ENCODE measurements at regions not wholly inside any gene's neighbourhood (a gene's known extent, or its start where the extent isn't known, plus 50 kb on each side); places are given as distances from the start of the nearest gene placed in this dataset.
"Not testable (repeated sequence)": the region's sequence is repeated elsewhere in the genome, so short reads cannot be mapped to it uniquely, and the experiment has no call there.

- DNase-seq (ENCODE audit: low read depth in 2 of 2) = no peak
Measured at GRCh38 chr2:34838408-34838807, 1239.3 kb upstream of the FAM98A start.

- no peak for DNase-seq (ENCODE audit: low read depth in 2 of 2)
Measured at GRCh38 chr2:34836361-34836760, 1237.3 kb upstream of the FAM98A start.

DNA sequence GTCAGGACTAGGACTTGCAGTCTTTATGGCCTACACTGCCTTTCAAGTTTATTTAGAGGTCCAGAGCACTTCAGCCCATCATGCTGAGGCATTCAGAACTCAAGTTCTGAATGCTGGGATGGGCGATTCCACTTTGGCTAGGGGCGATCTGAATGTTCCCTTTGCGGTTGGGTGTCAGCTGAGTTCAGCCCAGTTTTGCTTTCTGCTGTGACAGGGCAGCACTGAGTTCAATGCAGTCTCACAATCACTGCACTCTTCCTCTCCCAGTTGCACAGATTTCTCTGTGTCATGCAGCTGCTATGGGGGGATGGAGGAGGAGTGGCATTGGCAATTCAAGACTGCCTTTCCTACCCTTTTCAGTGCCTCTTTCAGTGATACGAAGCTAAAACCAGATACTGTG, 1232.0 kb upstream of the FAM98A start:
- no peak for DNase-seq (ENCODE audit: low read depth in 2 of 2)

DNA sequence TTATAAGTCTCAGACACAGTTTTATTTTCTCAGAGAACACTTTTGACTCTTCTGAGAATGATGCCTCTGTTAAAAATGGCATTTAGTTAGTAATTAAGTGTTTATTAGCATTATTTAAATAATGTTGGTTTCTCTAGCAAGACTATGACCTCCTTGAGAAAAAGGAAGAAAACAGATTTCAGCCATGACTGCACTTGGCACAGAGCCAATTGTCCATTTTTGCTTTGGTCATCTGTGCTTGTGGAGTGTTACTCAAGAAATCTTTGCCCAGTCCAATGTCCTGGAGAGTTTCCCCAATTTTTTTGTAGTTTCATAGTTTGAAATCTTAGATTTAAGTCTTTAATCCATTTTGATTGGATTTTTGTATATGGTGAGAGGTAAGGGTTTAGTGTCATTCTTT, 1229.4 kb upstream of the FAM98A start:
- DNase-seq (ENCODE audit: low read depth in 2 of 2) = no peak

- DNase-seq (ENCODE audit: low read depth in 2 of 2) = no peak
Measured at GRCh38 chr2:34827398-34827797, 1228.3 kb upstream of the FAM98A start.

- DNase-seq (ENCODE audit: low read depth in 2 of 2) = no peak
Measured at GRCh38 chr2:34825686-34826085, 1226.6 kb upstream of the FAM98A start.

GRCh38 chr2:34822616-34823015, 1223.5 kb upstream of the FAM98A start:
- no peak for DNase-seq (ENCODE audit: low read depth in 2 of 2)

- no peak for DNase-seq (ENCODE audit: low read depth in 2 of 2)
Measured at GRCh38 chr2:34815052-34815741, 1216.1 kb upstream of the FAM98A start.

- no peak for DNase-seq (ENCODE audit: low read depth in 2 of 2)
Measured at GRCh38 chr2:34810456-34810855, 1211.4 kb upstream of the FAM98A start.

DNA sequence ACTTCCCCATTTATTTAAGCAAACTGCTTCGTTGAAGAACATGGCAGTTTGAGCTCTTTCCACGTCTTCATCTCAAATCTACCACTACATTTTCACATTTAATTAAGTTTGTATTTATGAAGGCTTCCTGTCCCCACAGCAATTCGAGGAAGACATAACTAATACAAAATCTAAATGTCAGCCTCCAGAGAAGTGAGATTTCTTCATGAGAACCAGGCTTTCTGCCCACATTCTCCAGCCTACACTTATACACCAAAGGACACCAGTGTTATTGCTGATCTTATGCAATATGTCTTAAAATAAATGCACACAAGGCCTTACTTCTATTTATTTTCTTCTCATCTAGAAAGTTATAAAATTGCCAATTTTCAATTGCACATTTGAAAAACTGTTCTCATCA, 1209.3 kb upstream of the FAM98A start:
- DNase-seq (ENCODE audit: low read depth in 2 of 2) = no peak

GRCh38 chr2:34806891-34807290, 1207.8 kb upstream of the FAM98A start:
- DNase-seq (ENCODE audit: low read depth in 2 of 2) = no peak

GRCh38 chr2:34806396-34806795, 1207.3 kb upstream of the FAM98A start:
- DNase-seq (ENCODE audit: low read depth in 2 of 2) = no peak

DNA sequence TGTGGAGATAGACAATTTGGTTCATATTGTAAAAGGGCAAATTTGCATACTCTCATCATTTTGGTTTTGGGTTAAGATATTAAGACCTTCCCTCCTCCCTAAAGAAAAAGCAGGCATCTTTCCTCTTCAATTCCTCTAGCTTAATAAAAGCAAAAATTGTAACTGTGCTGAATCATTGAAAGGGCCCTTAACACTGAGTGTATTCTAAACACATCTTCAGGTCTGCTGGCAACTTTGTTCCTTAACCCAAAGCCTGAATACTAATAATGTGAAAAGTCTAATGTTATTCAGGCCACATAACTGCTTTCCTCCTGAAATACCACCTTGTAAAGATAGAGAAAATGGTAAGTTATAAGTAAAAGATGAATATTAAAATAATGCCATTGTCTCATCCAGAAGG, 1200.5 kb upstream of the FAM98A start:
- DNase-seq (ENCODE audit: low read depth in 2 of 2) = no peak

- DNase-seq (ENCODE audit: low read depth in 2 of 2) = not testable (repeated sequence)
Measured at GRCh38 chr2:34795586-34795985, 1196.5 kb upstream of the FAM98A start.

GRCh38 chr2:34789169-34789568, 1190.1 kb upstream of the FAM98A start:
- no peak for DNase-seq (ENCODE audit: low read depth in 2 of 2)

GRCh38 chr2:34787341-34787740, 1188.2 kb upstream of the FAM98A start:
- no peak for DNase-seq (ENCODE audit: low read depth in 2 of 2)

DNA sequence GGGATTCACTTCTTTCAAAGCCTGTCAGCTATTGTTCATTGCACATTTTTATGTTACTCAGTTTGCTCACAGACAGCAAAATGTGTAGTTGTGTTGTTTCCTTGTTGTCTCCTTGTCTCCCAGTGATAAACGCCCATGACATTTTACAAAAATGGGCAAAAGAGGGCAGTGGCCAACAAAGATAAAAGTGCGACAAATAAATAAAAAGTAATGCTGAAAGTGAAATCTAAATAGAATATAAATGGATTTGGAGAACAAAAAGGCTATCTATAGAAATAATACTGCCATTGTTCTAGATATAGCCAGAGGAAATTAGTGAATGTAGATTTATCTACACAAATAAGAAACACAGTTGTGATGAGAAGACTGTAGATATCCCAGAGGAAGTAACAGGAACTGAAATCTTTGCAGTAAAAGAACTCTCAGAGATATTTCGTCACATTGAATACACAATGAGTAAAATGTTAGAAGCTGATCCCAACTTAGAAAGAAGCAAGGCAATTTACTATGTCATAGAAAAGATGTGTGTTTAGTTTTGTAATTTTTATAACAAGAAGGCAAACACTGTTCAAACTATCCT, 1186.2 kb upstream of the FAM98A start:
- no peak for DNase-seq (ENCODE audit: low read depth in 2 of 2)

DNA sequence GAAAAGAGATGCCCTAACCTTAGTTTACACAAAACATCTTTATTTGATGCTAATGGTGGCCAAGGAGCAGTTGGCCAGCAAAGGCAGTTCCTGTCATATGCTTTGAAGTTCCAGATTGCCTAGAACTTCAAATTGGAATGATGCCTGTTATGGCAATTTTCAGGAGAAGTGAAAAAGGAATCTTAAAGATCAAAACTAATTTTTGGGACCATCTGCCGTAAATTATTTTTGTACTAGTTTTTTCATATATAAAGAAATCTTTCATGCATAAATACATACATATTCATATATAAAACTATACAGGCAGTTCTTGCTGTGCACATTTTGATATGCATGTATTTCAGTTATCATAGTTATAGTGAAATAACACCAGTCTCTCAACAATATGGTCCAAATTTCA, 1185.6 kb upstream of the FAM98A start:
- no peak for DNase-seq (ENCODE audit: low read depth in 2 of 2)

DNA sequence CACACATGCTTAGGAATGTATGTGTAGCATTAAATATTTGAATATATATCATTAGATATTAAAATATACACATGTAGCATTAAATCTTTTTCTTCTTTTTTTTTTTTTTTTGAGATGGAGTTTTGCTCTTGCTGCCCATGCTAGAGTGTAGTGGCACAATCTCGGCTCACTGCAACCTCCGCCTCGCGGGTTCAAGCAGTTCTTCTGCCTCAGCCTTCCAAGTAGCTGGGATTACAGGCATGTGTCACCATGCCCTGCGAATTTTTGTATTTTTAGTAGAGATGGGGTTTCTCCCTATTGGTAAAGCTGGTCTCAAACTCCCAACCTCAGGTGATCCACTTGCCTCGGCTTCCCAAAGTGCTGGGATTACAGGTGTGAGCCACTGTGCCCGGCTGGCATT, 1151.6 kb upstream of the FAM98A start:
- DNase-seq (ENCODE audit: low read depth in 2 of 2) = not testable (repeated sequence)

GRCh38 chr2:34747643-34748042, 1148.5 kb upstream of the FAM98A start:
- DNase-seq (ENCODE audit: low read depth in 2 of 2) = no peak

DNA sequence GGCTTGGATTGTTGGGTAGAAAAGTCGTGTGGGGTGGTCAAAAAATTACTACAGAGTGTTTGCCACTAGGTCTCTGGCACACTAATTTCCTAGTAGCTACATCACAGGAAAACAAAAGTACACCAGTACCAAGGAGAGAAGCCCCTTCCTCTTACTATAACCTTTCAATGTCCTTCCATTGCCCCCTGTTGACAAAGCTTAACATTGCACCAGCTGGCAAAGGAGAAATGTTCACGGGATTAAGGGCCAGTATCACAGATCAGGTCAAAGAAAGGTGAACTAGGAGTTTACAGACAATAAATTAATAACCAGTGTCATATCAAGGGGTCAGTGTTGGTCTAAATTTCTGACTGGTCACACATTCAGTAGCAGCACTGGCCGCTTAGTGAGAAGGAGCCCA, 1139.6 kb upstream of the FAM98A start:
- DNase-seq (ENCODE audit: low read depth in 2 of 2) = no peak

DNA sequence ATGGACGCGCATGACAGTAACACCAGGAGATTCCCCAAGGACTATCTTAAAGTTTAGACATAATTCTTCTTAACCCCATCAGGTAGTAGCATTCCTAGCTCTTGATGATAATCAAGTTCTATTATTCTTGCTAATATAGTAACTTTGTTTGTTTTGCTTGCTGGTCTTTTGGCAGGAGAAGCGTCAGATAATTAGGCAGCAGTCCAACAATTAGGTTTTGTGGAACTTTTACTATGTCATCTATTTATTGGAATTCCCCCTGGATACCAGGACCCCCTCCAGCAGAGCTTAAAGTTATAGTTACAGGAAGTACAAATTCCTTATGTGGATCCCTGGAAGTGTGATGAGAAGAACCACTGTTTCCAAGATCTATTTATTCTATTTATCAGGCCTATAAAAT, 1138.0 kb upstream of the FAM98A start:
- DNase-seq (ENCODE audit: low read depth in 2 of 2) = no peak

DNA sequence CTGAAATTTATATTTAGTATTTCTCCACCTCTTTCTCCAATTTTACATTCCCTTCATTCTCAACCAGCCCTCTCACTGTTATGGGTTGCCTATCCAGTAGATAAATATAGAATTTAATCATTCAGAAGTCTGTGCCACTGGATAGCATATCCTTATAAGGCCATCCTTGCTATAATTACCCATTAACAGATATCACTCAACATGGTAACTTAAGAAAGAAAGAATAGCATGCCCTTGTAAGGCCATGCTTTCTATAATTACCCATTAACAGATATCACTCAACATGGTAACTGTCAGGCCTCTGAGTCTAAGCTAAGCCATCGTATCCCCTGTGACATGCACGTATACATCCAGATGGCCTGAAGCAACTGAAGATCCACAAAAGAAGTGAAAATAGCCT, 1137.4 kb upstream of the FAM98A start:
- DNase-seq (ENCODE audit: low read depth in 2 of 2) = no peak

DNA sequence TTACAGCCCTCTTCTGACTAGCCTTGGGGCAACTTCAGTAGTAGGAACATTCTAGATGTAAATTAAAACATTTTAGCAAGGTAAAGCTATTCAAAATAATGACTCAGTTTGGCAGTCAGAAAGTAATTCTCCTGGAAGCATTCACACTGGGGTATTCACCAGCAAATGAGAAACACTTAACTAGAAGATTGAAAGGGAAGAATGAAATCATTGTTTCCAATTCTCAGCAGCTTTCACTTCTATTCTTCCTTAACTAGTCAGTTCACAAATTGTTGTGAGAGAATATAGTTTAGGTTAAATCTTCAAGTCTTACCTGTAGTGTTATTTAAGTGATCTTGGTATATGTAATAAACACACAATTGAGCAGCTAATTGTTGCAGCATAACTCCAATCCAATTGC, 1135.6 kb upstream of the FAM98A start:
- no peak for DNase-seq (ENCODE audit: low read depth in 2 of 2)

Data from stimulated activated CD4-positive, alpha-beta T cell treated with anti-CD3 and anti-CD28 coated beads, Interleukin-4, amount 100 ng/mL, for 48 hours (primary cell).